GDM1 (cell line): ENCODE measurements at regions not wholly inside any gene's neighbourhood (a gene's known extent, or its start where the extent isn't known, plus 50 kb on each side); places are given as distances from the start of the nearest gene placed in this dataset.

Source experiments
- DNase-seq: peaks from one replicate; lab custom pipeline; 2025; lab: John Stamatoyannopoulos, UW

DNA sequence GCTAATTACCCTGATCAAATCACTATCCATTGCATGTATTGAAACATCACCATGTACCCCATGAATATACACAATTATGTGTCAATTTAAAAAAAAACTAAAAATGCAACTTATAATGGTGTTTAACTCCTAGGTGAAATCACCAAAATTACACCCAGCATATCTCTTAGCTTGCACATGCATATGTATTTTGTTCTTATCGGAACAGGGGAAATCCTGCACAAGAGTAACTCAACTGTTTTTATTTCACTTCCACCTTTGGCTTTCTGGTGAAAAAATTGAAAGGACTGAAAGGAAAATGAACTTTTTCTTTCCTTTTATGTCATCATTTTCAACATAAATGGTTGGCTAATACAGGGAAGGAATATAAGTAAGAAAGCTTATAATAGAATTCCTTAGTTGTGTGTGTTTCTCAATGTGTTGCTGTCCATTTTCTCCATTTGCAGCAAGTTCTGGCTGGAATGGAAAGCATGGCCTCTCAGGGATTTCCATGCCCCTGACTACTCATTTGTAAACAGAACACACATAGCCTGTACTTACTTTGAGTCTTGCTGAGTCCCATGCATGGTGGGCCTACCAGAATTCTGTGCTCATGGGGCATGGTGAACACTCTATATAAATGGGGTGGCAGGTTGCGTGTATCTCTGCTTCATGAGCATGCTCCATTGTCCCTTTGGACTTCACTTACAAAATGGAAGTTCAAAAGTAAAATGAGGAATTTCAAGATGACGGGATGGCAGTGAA, 462.0 kb downstream of the HS3ST3B1 start:
- no peak for DNase-seq

- no peak for DNase-seq
These were observed 460.0 kb downstream of the HS3ST3B1 start for GRCh38 chr17:14760719-14761411.

DNA sequence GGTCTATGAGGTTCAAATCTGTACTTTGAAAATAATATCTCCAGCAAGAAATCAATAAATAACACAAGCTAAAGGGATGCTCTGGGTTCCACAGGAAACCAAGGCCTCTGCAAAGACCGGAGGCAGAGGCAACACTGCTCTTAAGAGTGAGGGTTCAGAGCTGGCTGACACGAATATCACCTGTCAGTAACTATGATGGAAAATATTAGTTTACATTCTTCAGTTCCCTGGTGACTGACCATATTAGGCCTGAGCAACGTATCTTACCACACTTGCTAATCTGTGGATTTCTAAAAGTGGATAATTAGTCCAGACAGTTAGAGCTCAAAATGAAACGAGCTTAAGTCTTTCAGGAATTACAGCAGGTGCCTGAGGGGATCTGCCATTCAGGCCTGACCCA, 459.3 kb downstream of the HS3ST3B1 start:
- DNase-seq: no peak

DNA sequence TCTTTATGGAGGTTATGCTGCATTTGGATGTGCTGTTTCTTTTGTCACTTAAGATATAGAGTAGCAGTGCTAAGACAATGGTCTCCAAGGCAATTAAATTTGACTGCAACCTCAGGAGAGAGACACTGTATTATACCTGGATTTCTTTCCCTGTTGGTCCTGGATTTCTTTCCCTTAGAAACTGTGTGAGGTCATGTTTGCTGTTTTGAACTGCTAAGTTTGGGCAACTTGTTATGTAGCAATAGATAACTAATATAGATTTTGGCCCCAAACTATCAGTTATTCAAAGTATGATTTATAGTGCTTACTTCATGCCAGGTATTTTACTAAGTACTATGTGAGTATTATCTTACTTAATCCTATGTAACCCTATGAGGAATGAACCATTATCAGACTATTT, 458.4 kb downstream of the HS3ST3B1 start:
- no peak for DNase-seq

DNA sequence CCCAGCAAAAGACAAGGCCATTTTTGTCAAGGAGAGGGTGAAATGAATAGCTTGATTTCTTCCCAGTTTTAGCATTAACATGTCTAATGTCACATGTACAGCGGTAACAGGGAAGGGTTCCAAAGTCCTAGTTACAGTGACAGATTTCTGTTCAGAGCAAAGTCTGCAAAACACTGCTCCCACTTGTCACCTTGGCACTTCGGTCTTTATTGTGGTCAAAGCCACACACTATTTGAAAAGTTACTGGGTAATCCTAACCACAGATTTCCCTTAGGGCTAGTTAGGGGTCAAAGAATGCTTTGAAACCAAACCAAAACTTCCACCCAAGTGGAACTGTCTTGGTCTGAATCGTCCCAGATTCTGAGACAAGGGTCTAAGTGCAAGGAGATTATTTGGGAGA, 455.6 kb downstream of the HS3ST3B1 start:
- DNase-seq: no peak

- no peak for DNase-seq
These were observed 454.1 kb downstream of the HS3ST3B1 start for GRCh38 chr17:14755002-14755401.

GRCh38 chr17:14753383-14753782, 452.5 kb downstream of the HS3ST3B1 start:
- no peak for DNase-seq

DNA sequence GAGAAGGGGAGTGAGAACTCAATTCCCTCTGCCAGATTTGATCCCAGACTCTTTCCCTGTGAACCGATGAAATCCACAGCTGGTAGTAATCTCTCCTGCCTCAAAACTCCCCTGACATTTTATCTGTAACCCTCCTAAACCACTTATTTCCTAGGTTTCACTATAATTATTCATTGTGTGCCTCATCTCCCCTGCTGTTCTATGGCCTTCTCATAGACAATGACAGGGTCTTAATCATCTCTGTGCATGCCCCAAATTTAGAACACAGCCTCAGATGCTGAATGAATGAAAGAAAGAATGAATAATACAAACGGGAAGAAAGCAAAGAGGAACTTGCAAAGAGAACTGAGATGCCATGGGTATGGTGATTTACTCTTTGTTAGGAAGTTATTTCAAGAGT, 451.1 kb downstream of the HS3ST3B1 start:
- no peak for DNase-seq

DNA sequence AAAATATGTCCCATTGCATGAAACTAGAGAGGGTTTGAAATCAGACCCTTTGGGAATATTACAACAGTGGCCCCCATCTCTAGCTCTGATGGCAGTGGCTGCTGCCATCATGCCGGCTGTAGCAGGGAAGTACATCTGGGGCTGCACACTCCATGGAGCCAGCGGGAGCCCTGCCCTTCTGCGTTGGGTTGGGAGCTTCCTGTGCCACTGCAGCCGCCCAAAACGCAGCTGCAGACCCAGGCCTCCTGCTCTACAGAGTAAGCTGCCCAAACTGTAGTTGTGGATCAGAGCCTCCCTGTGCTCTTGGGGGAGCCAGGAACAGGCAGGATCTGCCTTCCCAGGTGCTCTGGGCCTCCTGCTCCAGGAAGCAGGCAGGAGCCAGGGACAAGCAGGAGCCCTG, 450.0 kb downstream of the HS3ST3B1 start:
- no peak for DNase-seq

DNA sequence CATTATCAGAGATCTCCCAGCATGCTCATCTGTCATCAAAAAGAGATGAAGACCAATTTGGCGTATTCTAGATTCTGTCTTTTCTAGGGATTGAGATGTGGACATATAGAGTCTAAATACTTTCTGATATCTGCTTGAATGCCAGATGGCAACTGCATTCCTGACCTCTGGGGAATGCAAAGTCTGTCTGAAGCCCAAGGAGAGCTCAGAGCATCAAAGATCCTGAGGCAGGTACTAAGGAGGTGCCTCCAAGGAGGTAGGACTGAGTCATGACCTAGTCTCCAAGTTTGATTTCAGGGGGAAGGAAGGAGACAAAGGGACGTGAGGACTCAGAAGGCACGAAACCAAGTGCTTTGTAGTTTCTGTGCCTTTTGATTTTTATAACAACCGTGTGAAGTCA, 448.4 kb downstream of the HS3ST3B1 start:
- no peak for DNase-seq

GRCh38 chr17:14748036-14748710, 447.3 kb downstream of the HS3ST3B1 start:
- DNase-seq: no peak

GRCh38 chr17:14747603-14747950, 446.7 kb downstream of the HS3ST3B1 start:
- DNase-seq: no peak

GRCh38 chr17:14746822-14747602, 446.1 kb downstream of the HS3ST3B1 start:
- DNase-seq: no peak

GRCh38 chr17:14745541-14745940, 444.7 kb downstream of the HS3ST3B1 start:
- no peak for DNase-seq

DNA sequence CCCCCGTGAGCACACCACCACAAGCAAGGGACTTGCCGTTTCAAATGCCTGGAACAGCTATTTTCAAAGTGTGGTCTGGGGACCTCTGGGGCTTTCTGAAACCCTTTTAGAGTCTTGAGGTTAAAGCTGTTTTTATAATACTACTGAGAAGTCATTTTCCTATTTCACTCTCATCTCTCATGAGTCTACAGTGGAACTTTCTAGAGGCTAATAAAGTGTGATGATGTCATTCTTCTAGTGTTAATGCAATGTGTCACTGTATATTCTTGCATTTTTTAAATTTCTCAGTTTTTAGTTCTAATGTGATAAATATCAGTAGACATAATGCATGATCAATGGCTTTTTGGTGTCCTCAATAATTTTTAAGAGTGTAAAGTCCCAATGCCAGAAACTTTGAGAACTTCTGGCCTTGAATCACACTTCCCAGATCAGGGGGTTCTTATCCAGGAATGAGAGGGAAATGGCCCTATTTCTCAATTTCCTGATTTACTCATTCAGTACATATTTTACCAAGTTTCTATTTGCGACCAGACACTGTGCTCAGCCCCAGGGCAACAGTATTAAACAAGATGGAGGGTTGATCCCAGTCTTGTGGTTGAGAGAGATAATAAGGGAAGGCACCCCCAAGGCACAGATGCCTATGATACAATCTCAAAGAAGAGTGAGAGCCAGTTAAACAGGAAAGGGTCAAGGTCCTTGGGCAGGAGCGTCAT, 444.0 kb downstream of the HS3ST3B1 start:
- DNase-seq: no peak

GRCh38 chr17:14741491-14741890, 440.6 kb downstream of the HS3ST3B1 start:
- DNase-seq: no peak

DNA sequence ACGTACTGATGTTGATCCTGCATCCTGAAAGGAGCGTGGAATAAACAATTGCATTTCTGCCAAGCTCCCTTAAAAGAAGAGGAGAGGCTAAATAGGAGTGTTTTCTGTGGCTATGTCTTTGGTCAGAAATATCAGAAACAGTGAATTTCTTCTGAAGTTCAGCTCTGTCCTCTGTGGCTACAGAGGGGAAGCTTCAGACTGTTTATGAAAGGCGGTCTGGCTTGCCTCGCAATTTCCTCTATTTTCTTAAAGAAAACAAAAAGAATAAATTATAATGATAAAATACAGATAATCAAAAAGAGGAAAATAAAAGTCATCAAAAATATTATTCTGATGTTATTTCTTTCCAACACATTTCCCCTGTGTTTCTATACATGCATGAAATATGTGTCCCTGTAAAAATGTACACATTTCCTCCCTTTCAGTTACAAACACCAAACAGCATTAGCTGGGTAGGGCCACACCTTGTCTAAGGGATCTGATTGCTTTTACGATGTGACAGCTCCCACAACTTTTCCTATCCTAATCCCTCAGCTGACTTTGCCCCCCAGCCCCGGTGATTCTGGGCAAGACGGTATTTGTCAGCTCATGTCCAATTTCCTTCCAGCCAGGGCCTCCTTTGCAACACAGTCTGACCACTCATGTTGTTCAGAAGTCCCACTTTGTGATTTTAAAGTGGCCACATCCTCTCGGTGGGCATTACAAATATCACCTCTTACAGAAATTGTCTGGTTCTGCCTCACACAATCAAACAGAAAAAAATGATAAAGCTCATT, 439.0 kb downstream of the HS3ST3B1 start:
- DNase-seq: no peak

- no peak for DNase-seq
These were observed 437.7 kb downstream of the HS3ST3B1 start for GRCh38 chr17:14738652-14738988.

GRCh38 chr17:14737984-14738651, 437.2 kb downstream of the HS3ST3B1 start:
- no peak for DNase-seq

DNA sequence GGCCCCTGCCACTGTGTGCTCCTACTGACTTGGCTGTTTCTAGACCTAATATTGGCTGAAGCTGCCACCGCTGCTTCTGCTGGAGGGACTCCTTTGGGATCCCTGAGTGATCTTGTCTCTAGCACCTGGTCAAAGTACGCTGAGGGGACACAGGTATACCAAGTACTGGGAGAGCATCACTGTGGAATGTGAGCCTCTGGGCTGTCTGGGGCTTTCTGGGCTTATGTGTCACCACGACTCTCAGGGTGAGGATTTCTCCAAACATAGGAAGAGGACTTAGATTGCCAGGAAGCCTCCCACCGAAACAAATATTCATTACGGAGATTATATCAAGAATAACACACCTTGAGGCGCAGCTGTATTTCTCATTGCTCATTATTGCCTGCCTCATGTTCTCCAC, 435.8 kb downstream of the HS3ST3B1 start:
- DNase-seq: no peak

- no peak for DNase-seq
These were observed 432.5 kb downstream of the HS3ST3B1 start for GRCh38 chr17:14733376-14733775.
